Endothelial cell of umbilical vein (primary cell): ENCODE measurements at regions not wholly inside any gene's neighbourhood (a gene's known extent, or its start where the extent isn't known, plus 50 kb on each side); places are given as distances from the start of the nearest gene placed in this dataset.

Experiments
- BruUV-seq: library from RNA; stranded (reverse); fragments of 400-500 nt; replicated peaks from 2 replicates; lab custom pipeline; 2021; lab: Mats Ljungman, UMichigan
- CTCF ChIA-PET: fragments of 300-600, 350-600 bp; sonication (Branson Sonifier 250); formaldehyde crosslinking; loops from one replicate; lab custom pipeline; 2021; ENCODE audit warnings: antibody characterized with exemption, inconsistent platforms; lab: Charles Lee
- POLR2A ChIA-PET: fragments of 300-600, 350-600 bp; sonication (Branson Sonifier 250); formaldehyde crosslinking; loops from one replicate; lab custom pipeline; 2021; ENCODE audit warnings: antibody characterized with exemption, inconsistent platforms; lab: Charles Lee
- DNase-seq: peaks from one replicate; pipeline ENCODE4 v3.0.0-alpha.2; 2011; ENCODE audit warnings: low read depth, low spot score
- FAIRE-seq: peaks from 2 replicates; lab custom pipeline; 2011; peaks lifted over from hg19 to GRCh38; lab: Jason Lieb, UNC
- H2AFZ ChIP-seq: 2 replicates; pipeline ENCODE4 v1.6.0; 2012; ENCODE audit warnings: low read depth, low read length, control low read depth, inconsistent platforms
- H3K27ac ChIP-seq: 2 replicates; pipeline ENCODE4 v1.5.1; 2011; ENCODE audit warnings: low read depth, mild to moderate bottlenecking, control low read depth, low read length, moderate library complexity; ENCODE audit not compliant: insufficient read depth
- H3K27me3 ChIP-seq, 2 experiments: 2 replicates each; pipeline versions ENCODE4 v1.6.0 to v1.6.1; 2011; ENCODE audit warnings: low read length in 2 of 2, mixed read lengths in 1 of 2; ENCODE audit not compliant: control insufficient read depth in 2 of 2, insufficient read depth in 2 of 2
- H3K36me3 ChIP-seq, 2 experiments: 2 replicates in 1 of 2; 3 replicates in 1 of 2; pipeline ENCODE4 v1.5.1; 2011; ENCODE audit warnings: low read length in 2 of 2, mild to moderate bottlenecking in 1 of 2, moderate library complexity in 1 of 2; ENCODE audit not compliant: control insufficient read depth in 2 of 2, insufficient read depth in 2 of 2; ENCODE audit errors: extremely low read depth in 1 of 2
- H3K4me1 ChIP-seq: 3 replicates; pipeline ENCODE4 v1.5.1; 2011; ENCODE audit warnings: mild to moderate bottlenecking, low read length; ENCODE audit not compliant: control insufficient read depth, insufficient read depth; ENCODE audit errors: extremely low read depth
- H3K4me2 ChIP-seq: 2 replicates; pipeline ENCODE4 v1.6.1; 2011; ENCODE audit warnings: low read length, control low read depth, mixed read lengths; ENCODE audit not compliant: insufficient read depth
- H3K4me3 ChIP-seq, 3 experiments: fragments of 200-600 bp in 1 of 3; sonication (generic), shearing (Covaris generic) in 1 of 3; replicated peaks in 1 of 3; 2 replicates each; pipeline ENCODE4 v1.5.1; 2011 to 2016; ENCODE audit warnings: control low read depth in 3 of 3, low read length in 3 of 3, mild to moderate bottlenecking in 2 of 3, inconsistent platforms in 1 of 3, low read depth in 1 of 3, moderate library complexity in 1 of 3; ENCODE audit not compliant: insufficient read depth in 1 of 3
- H3K79me2 ChIP-seq: 2 replicates; pipeline ENCODE4 v1.6.0; 2012; ENCODE audit warnings: low read length, inconsistent platforms; ENCODE audit not compliant: control insufficient read depth, insufficient read depth
- H3K9ac ChIP-seq: replicated peaks from 2 replicates; pipeline ENCODE3; 2011; ENCODE audit warnings: low read length, control low read depth; ENCODE audit not compliant: insufficient read depth; ENCODE audit errors: extremely low read depth
- H3K9me1 ChIP-seq: replicated peaks from 3 replicates; pipeline ENCODE4 v1.6.0; 2011; ENCODE audit warnings: mild to moderate bottlenecking, low read length; ENCODE audit not compliant: control insufficient read depth, insufficient read depth; ENCODE audit errors: extremely low read depth
- H3K9me3 ChIP-seq: replicated peaks from 2 replicates; pipeline ENCODE4 v1.5.1; 2012; ENCODE audit warnings: low read length, inconsistent platforms; ENCODE audit not compliant: control insufficient read depth, insufficient read depth
- H4K20me1 ChIP-seq: replicated peaks from 2 replicates; pipeline ENCODE3; 2011; ENCODE audit warnings: mild to moderate bottlenecking, low read length; ENCODE audit not compliant: control insufficient read depth, insufficient read depth; ENCODE audit errors: extremely low read depth
- EZH2 ChIP-seq: IDR thresholded peaks from 2 replicates; pipeline ENCODE4 v1.6.1; 2012; ENCODE audit warnings: borderline replicate concordance, low read depth, mild to moderate bottlenecking, moderate library complexity, low read length, inconsistent platforms; ENCODE audit not compliant: severe bottlenecking
- GATA2 ChIP-seq: IDR thresholded peaks from 2 replicates; pipeline ENCODE4 v1.7.0; 2011; ENCODE audit warnings: low read depth, mild to moderate bottlenecking, moderate library complexity, mixed read lengths, low read length; ENCODE audit not compliant: insufficient read length, insufficient read depth
- JUN ChIP-seq: IDR thresholded peaks from 2 replicates; pipeline ENCODE4 v1.6.1; 2011; ENCODE audit warnings: borderline replicate concordance, low read depth; ENCODE audit not compliant: insufficient read length, insufficient read depth
- MYC ChIP-seq: IDR thresholded peaks from one replicate; pipeline ENCODE4 v1.6.1; 2011; ENCODE audit warnings: mild to moderate bottlenecking, low read depth, low read length
- POLR2A ChIP-seq: IDR thresholded peaks from 2 replicates; pipeline ENCODE4 v1.6.1; 2012; ENCODE audit warnings: low read depth, mild to moderate bottlenecking, control low read depth, low read length
- POLR2AphosphoS5 ChIP-seq: IDR thresholded peaks from 2 replicates; pipeline ENCODE4 v1.6.1; 2012; ENCODE audit warnings: low read depth, mild to moderate bottlenecking, control low read depth, low read length, moderate library complexity; ENCODE audit not compliant: insufficient read depth
- dilution Hi-C: fragments of 300-500 bp; cut with MboI; formaldehyde crosslinking; loops from one replicate; pipeline ENCODE4 v1.15.0; 2019; ENCODE audit warnings: low sequenced_read_pairs; ENCODE audit not compliant: extremely low pct_ligation_motif_present
- intact Hi-C: fragments of 100-400 bp; cut with micrococcal nuclease; formaldehyde crosslinking; loops from one replicate; pipeline ENCODE4 v1.10.0; 2022
- TF ChIP-seq, protein P1 (sequence below), 2 donors: IDR thresholded peaks; 1 replicate in 1 of 2; 2 replicates in 1 of 2; pipeline ENCODE4 v1.5.1; 2011; ENCODE audit warnings: low read length in 2 of 2, mild to moderate bottlenecking in 2 of 2, moderate library complexity in 2 of 2, control low read depth in 1 of 2, inconsistent platforms in 1 of 2, low read depth in 1 of 2; ENCODE audit not compliant: insufficient read depth in 1 of 2; ENCODE audit errors: extremely low read depth in 1 of 2
- TF ChIP-seq, protein P2 (sequence below): IDR thresholded peaks from 2 replicates; pipeline ENCODE4 v1.6.1; 2011; ENCODE audit not compliant: insufficient read depth, insufficient read length

DNA sequence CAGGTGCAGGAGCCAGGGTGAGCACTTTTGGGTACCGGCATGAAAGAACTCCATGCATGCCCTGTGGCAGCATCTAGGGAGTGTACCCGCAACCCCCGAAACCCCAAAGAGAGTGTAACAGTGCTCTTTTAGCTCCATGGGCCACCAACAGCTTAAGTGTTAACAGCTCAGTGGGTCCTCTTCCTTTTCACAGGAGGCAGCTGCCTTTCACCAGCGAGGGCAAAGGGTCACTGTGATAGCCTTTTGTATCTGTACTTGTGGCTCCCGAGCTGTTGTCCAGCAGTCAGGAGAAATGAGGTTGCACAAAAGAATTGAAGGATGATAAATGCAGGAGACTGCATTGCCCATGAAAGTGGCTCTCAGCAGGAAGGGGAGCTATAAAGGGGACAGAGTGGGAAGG is 1166.3 kb upstream of the ACVR2A start:
- H3K9ac ChIP-seq: no peak overlapping the region
- no peak for TF ChIP-seq POLR2AphosphoS5
- no peak for TF ChIP-seq JUN
- TF ChIP-seq EZH2: no peak
- TF ChIP-seq MYC: no peak
- TF ChIP-seq, protein P1, sequence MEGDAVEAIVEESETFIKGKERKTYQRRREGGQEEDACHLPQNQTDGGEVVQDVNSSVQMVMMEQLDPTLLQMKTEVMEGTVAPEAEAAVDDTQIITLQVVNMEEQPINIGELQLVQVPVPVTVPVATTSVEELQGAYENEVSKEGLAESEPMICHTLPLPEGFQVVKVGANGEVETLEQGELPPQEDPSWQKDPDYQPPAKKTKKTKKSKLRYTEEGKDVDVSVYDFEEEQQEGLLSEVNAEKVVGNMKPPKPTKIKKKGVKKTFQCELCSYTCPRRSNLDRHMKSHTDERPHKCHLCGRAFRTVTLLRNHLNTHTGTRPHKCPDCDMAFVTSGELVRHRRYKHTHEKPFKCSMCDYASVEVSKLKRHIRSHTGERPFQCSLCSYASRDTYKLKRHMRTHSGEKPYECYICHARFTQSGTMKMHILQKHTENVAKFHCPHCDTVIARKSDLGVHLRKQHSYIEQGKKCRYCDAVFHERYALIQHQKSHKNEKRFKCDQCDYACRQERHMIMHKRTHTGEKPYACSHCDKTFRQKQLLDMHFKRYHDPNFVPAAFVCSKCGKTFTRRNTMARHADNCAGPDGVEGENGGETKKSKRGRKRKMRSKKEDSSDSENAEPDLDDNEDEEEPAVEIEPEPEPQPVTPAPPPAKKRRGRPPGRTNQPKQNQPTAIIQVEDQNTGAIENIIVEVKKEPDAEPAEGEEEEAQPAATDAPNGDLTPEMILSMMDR (IDR thresholded peaks at IDR 0.05; ENCODE audit: extremely low read depth in 1 of 2, insufficient read depth in 1 of 2, low read depth in 1 of 2, low read length in 2 of 2): no peak
- no peak for TF ChIP-seq POLR2A
- TF ChIP-seq, protein P2, sequence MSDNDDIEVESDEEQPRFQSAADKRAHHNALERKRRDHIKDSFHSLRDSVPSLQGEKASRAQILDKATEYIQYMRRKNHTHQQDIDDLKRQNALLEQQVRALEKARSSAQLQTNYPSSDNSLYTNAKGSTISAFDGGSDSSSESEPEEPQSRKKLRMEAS: no peak
- no peak for TF ChIP-seq GATA2
- H3K27ac ChIP-seq: no peak overlapping the region
- ChIA-PET POLR2A (no interaction called here), CTCF (no interaction called here)
- FAIRE-seq (no peak), DNase-seq (no peak)
- H3K9me1 ChIP-seq: no peaks in the 10 kb centered on the region
- no TSS peak for BruUV-seq
- no peaks in the 10 kb centered on the region for H3K9me3 ChIP-seq
- H3K79me2 ChIP-seq: no peaks in the 10 kb centered on the region
- H3K4me3 ChIP-seq: no peak overlapping the region
- no peak overlapping the region for H3K4me2 ChIP-seq
- no peaks in the 10 kb centered on the region for H3K4me1 ChIP-seq
- H4K20me1 ChIP-seq: no peaks in the 10 kb centered on the region
- no peaks in the 10 kb centered on the region for H3K36me3 ChIP-seq
- intact Hi-C loops (no loop called here), dilution Hi-C loops (no loop called here)
- no peak overlapping the region for H2AFZ ChIP-seq
- no peaks in the 10 kb centered on the region for H3K27me3 ChIP-seq
